ENCODE measurements at regions not wholly inside any gene's neighbourhood (a gene's known extent, or its start where the extent isn't known, plus 50 kb on each side); places are given as distances from the start of the nearest gene placed in this dataset.

- TF ChIP-seq CTCF (conservative IDR thresholded peaks at IDR 0.05; ENCODE audit: low read length): no peak
- TF ChIP-seq EZH2phosphoT487 (IDR thresholded peaks at IDR 0.05; ENCODE audit: borderline replicate concordance, low read depth, low read length): no peak
Measured at GRCh38 chr12:54127538-54128259, 61.1 kb downstream of the SMUG1 start.

Measured in OCI-LY7 (cell line).